GM10248 (cell line): ENCODE measurements at regions not wholly inside any gene's neighbourhood (a gene's known extent, or its start where the extent isn't known, plus 50 kb on each side); places are given as distances from the start of the nearest gene placed in this dataset.

ENCODE experiments used
- CTCF ChIA-PET: fragments of 300-600 bp; sonication (Branson Sonifier 250); formaldehyde crosslinking; extraction: SDS; loops from one replicate; lab custom pipeline; 2021; ENCODE audit warnings: antibody characterized with exemption; lab: Yijun Ruan, JAX
- POLR2A ChIA-PET: fragments of 350-650 bp; sonication (Branson Sonifier 250); formaldehyde crosslinking; extraction: SDS; loops from one replicate; lab custom pipeline; 2020; ENCODE audit warnings: antibody characterized with exemption; lab: Yijun Ruan, JAX
- DNase-seq: peaks from one replicate; pipeline ENCODE4 v3.0.0; 2012; ENCODE audit errors: extremely low spot score
- TF ChIP-seq, protein P1 (sequence below): IDR thresholded peaks from 2 replicates; pipeline ENCODE4 v1.5.1; 2012; ENCODE audit warnings: mild to moderate bottlenecking, low read depth; ENCODE audit errors: extremely low read depth, missing control alignments, control extremely low read depth

DNA sequence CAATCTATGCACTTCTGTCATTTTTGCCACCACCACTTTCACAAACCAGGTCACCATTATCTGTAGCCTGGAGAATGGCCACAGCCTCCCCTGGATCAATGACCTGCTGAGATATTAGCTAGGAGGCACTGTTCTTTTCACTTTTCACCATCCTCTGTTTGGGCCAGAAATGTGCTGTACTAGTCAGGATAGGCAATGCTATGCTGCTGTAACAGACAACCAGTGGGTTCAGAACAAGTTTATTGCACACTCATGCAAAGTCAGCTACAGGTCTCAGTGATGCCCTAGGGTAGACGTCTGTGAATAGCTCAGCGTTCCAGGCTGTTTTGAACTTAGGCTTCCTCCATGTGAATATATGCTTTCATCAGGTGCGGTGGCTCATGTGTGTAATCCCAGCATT lies 231.5 kb downstream of the SUDS3 start:
- TF ChIP-seq, protein P1, sequence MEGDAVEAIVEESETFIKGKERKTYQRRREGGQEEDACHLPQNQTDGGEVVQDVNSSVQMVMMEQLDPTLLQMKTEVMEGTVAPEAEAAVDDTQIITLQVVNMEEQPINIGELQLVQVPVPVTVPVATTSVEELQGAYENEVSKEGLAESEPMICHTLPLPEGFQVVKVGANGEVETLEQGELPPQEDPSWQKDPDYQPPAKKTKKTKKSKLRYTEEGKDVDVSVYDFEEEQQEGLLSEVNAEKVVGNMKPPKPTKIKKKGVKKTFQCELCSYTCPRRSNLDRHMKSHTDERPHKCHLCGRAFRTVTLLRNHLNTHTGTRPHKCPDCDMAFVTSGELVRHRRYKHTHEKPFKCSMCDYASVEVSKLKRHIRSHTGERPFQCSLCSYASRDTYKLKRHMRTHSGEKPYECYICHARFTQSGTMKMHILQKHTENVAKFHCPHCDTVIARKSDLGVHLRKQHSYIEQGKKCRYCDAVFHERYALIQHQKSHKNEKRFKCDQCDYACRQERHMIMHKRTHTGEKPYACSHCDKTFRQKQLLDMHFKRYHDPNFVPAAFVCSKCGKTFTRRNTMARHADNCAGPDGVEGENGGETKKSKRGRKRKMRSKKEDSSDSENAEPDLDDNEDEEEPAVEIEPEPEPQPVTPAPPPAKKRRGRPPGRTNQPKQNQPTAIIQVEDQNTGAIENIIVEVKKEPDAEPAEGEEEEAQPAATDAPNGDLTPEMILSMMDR, result no peak
- ChIA-PET CTCF (no interaction called here), POLR2A (interaction anchor here (0.6 kb wide), 1 partner anchor 9 kb away, joined by 5 read pairs; no protein-coding TSS in a partner anchor)
- no peak for DNase-seq

DNA sequence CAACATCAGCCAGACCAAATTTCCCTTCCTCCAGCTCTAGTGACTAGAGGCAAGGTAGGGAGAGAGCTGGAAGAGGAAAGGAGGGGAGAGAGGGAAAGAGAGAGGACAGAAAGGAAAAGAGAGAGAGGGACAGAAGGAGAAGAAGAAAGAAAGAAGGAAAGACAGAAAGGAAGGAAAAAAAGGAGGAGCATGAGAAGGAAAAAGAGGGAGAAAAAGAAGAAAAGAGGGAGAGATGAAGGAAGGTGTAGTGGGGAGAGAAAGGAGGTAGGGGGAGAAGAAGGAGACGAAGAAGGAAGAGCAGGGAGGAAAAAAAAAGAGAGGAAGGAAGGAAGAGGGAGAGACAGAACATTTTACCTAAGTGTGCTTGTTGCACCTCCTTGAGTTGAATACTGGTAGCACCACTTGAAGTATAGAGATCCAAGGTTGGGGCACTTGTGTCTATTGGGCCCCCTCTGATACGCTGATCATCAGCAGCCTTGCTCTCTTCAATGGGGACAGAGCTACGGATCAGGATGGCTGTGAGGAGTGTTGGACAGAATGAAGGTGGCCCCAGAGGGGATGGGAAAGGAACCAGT lies 232.5 kb downstream of the SUDS3 start:
- no peak for DNase-seq
- ChIA-PET CTCF (no interaction called here), POLR2A (no interaction called here)
- TF ChIP-seq, protein P1, result no peak

DNA sequence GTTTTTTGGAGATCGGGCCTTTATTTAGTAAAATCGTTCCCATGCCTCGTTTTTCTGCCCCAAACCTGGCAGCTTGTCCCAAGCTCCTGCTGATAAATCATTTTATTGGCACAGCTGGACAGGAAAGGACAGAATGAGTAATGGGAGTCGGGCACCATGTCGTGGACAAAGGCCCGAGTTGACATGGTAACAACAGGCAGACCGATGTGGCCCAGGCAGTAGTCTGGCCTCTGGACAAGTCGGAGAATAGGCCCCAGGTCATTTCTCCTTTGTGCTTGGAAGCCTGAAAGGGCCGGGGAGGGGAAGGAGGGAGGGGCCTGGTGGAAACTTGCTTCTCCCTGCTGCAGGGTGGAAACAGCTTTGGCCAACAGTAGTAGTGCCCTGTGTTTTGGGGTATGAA lies 234.9 kb downstream of the SUDS3 start:
- POLR2A ChIA-PET, result no interaction called here
- no peak for DNase-seq
- CTCF ChIA-PET, result no interaction called here
- TF ChIP-seq, protein P1, result no peak

DNA sequence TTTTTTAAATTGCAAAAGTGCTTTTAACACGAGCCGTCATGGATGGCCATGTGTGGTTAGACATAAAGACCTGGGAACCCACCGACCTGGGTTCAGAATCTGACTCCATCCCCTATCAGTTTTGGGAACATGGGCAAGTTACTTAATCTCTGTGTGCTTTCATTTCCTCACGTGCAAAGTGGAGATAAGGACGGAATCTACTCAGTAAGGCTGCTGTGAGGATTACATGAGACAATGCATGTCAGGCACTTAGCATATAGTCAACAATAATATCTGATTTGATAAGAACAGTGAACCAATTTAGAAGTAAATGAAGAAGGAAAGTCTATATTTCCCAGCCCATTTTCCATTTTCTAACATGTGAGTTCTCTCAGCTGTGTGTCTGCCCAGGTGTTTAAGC lies 235.4 kb downstream of the SUDS3 start:
- CTCF ChIA-PET, result no interaction called here
- TF ChIP-seq, protein P1, result no peak
- POLR2A ChIA-PET, result no interaction called here
- DNase-seq, result no peak

DNA sequence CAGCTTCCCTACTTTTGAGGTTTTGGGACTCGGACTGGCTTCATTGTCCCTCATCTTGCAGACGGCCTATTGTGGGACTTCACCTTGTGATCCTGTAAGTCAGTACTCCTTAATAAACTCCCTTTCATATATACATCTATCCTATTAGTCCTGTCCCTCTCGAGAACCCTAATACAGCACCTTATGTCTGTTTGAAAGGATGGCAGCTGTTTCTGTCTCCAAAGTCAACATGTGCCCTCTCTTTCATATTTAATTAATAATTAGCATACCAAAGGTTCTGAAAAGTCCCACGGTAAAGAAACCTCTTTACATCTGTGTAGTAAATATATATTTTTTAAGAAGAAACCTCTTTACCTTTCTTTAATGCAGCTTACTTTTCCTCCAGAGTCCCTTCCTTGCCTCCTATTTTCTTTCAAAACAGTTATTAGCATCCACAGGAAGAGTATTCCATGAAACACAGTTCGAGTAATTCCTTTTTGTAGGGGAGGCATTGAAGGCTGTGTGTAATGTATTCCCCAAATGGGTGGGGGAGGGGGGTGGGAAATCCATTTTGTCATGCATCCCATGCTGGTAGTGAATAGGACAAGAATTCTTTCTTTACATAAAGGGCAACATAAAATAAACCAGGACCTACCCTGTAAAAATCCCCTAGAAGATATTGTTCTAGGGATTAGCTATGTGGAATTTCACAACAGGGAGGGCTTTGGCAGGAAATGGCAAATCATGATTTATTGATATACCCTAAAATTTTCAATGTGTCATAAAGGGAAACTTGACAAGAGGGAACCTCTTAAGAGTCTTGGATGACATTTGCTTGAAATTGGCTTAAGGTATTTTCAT lies 241.5 kb downstream of the SUDS3 start:
- POLR2A ChIA-PET, result no interaction called here
- TF ChIP-seq, protein P1, result no peak
- CTCF ChIA-PET, result no interaction called here
- no peak for DNase-seq

DNA sequence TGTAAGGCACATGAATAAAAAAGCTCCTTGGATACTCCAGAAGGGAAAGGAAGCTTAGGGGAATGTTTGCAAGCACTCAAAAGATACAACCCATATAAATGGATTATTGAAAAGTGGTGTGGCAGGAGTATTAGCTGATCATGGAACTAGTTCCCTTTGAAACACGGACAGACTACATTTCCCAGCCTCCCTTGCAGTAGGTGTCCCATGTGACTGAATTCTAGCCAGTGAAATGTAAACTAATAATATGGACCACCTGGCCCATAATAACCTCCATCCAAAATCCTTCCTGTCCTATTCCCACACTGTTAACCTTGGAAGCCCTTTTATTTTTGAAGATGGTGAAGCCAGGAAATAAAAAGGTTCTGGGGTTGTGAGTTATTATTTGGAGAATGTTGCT lies 242.3 kb downstream of the SUDS3 start:
- TF ChIP-seq, protein P1, result no peak
- no peak for DNase-seq
- ChIA-PET CTCF (no interaction called here), POLR2A (no interaction called here)
